Activated CD8-positive, alpha-beta T cell treated with anti-CD3 and anti-CD28 coated beads for 36 hours (primary cell): ENCODE measurements at regions not wholly inside any gene's neighbourhood (a gene's known extent, or its start where the extent isn't known, plus 50 kb on each side); places are given as distances from the start of the nearest gene placed in this dataset.

Experiments used
- ATAC-seq: fragments of 200-7000 bp; cut with Tn5 transposase; one replicate; pipeline ENCODE4 v1.10.0; 2021; ENCODE audit warnings: mild to moderate bottlenecking, moderate library complexity
- CTCF ChIA-PET: fragments of 350-600 bp; sonication (Branson Sonifier 250); formaldehyde crosslinking; loops from one replicate; lab custom pipeline; 2021; ENCODE audit warnings: antibody characterized with exemption; lab: Charles Lee
- POLR2A ChIA-PET: fragments of 350-600 bp; sonication (Branson Sonifier 250); formaldehyde crosslinking; loops from one replicate; lab custom pipeline; 2021; ENCODE audit warnings: antibody characterized with exemption; lab: Charles Lee
- DNase-seq: peaks from one replicate; pipeline ENCODE4 v3.0.0-alpha.2; 2020
- H3K27ac Mint-ChIP-seq: one replicate; pipeline ENCODE4 v1.8.0; 2021; ENCODE audit warnings: mild to moderate bottlenecking, mixed read lengths
- H3K27me3 Mint-ChIP-seq: one replicate; pipeline ENCODE4 v1.8.0; 2021; ENCODE audit warnings: mixed read lengths
- H3K36me3 Mint-ChIP-seq: one replicate; pipeline ENCODE4 v1.8.0; 2021; ENCODE audit warnings: low read depth, mixed read lengths
- H3K4me1 Mint-ChIP-seq: one replicate; pipeline ENCODE4 v1.8.0; 2021; ENCODE audit warnings: low read depth, mixed read lengths
- H3K4me3 Mint-ChIP-seq: one replicate; pipeline ENCODE4 v1.8.0; 2021; ENCODE audit warnings: mild to moderate bottlenecking, moderate library complexity, mixed read lengths
- H3K9me3 Mint-ChIP-seq: one replicate; pipeline ENCODE4 v1.8.0; 2021; ENCODE audit warnings: mixed read lengths
- intact Hi-C: fragments of 100-400 bp; cut with micrococcal nuclease; formaldehyde crosslinking; loops from one replicate; pipeline ENCODE4 v1.10.0; 2022
- TF ChIP-seq, protein P1 (sequence below): fragments of 200-600 bp; IDR thresholded peaks from one replicate; pipeline ENCODE4 v1.8.0; 2022; ENCODE audit warnings: antibody characterized with exemption, mild to moderate bottlenecking

- intact Hi-C loops: no loop called here
- TF ChIP-seq, protein P1, sequence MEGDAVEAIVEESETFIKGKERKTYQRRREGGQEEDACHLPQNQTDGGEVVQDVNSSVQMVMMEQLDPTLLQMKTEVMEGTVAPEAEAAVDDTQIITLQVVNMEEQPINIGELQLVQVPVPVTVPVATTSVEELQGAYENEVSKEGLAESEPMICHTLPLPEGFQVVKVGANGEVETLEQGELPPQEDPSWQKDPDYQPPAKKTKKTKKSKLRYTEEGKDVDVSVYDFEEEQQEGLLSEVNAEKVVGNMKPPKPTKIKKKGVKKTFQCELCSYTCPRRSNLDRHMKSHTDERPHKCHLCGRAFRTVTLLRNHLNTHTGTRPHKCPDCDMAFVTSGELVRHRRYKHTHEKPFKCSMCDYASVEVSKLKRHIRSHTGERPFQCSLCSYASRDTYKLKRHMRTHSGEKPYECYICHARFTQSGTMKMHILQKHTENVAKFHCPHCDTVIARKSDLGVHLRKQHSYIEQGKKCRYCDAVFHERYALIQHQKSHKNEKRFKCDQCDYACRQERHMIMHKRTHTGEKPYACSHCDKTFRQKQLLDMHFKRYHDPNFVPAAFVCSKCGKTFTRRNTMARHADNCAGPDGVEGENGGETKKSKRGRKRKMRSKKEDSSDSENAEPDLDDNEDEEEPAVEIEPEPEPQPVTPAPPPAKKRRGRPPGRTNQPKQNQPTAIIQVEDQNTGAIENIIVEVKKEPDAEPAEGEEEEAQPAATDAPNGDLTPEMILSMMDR: no peak
- Mint-ChIP-seq H3K27me3 (peaks cover 9% of the 10 kb centered on the region), H3K9me3 (no peaks in the 10 kb centered on the region), H3K27ac (no peak overlapping the region), H3K36me3 (no peaks in the 10 kb centered on the region), H3K4me1 (no peaks in the 10 kb centered on the region), H3K4me3 (no peak overlapping the region)
- ATAC-seq: no peak
- DNase-seq: no peak
- ChIA-PET POLR2A (no interaction called here), CTCF (no interaction called here)
Measured at GRCh38 chr7:45456747-45457524, 117.2 kb upstream of the ADCY1 start.

- CTCF ChIA-PET: no interaction called here
- intact Hi-C loops: no loop called here
Measured at GRCh38 chr7:45457591-45457990, 116.6 kb upstream of the ADCY1 start.

GRCh38 chr7:45459476-45459875 is 114.7 kb upstream of the ADCY1 start:
- DNase-seq (no peak), ATAC-seq (no peak)
- Mint-ChIP-seq H3K36me3 (no peaks in the 10 kb centered on the region), H3K27me3 (peaks cover 7% of the 10 kb centered on the region), H3K4me3 (no peak overlapping the region), H3K27ac (no peak overlapping the region), H3K9me3 (peaks cover 2% of the 10 kb centered on the region), H3K4me1 (no peaks in the 10 kb centered on the region)
- intact Hi-C loops: no loop called here
- TF ChIP-seq, protein P1: no peak
- ChIA-PET POLR2A (no interaction called here), CTCF (no interaction called here)

More at GRCh38 chr7:45457591-45457990, 116.6 kb upstream of the ADCY1 start:
- Mint-ChIP-seq H3K36me3 (no peaks in the 10 kb centered on the region), H3K27ac (no peak overlapping the region), H3K27me3 (peaks cover 7% of the 10 kb centered on the region), H3K4me3 (no peak overlapping the region), H3K4me1 (no peaks in the 10 kb centered on the region), H3K9me3 (peaks cover 2% of the 10 kb centered on the region)
- no peak for DNase-seq
- TF ChIP-seq, protein P1: no peak
- POLR2A ChIA-PET: no interaction called here
- ATAC-seq: no peak

- ChIA-PET CTCF (no interaction called here), POLR2A (no interaction called here)
- no peak for ATAC-seq
- H3K27ac Mint-ChIP-seq: no peak overlapping the region
- no peaks in the 10 kb centered on the region for H3K36me3 Mint-ChIP-seq
- peaks cover 4% of the 10 kb centered on the region for H3K27me3 Mint-ChIP-seq
- TF ChIP-seq, protein P1: no peak
- H3K4me3 Mint-ChIP-seq: no peak overlapping the region
- H3K4me1 Mint-ChIP-seq: no peaks in the 10 kb centered on the region
- DNase-seq: no peak
- intact Hi-C loops: no loop called here
- H3K9me3 Mint-ChIP-seq: peaks cover 2% of the 10 kb centered on the region
Measured at GRCh38 chr7:45460379-45460778, 113.8 kb upstream of the ADCY1 start.

DNA sequence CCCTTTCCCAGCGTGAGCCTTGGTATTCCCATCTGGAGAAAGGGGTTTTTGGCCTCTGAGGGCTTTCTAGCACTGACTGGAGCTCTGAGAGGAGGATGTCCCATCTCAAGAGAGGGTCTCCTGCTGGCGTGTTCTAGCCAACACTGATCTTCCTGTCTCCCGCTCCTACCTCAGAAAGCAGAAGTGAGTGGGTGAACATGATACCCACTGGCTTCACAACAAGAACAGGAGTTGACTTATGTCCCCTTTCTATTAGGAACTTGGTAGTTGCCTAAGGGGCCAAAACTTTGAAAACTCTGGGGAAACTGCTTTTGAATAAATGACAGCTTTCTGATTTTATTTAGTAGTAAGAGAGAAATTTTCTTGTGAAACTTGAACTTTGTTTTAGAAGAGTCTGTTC is 113.1 kb upstream of the ADCY1 start:
- POLR2A ChIA-PET: no interaction called here

More for the DNA sequence above, 113.1 kb upstream of the ADCY1 start:
- CTCF ChIA-PET: no interaction called here
- DNase-seq (no peak), ATAC-seq (no peak)
- Mint-ChIP-seq H3K4me1 (no peaks in the 10 kb centered on the region), H3K36me3 (no peaks in the 10 kb centered on the region), H3K9me3 (peaks cover 2% of the 10 kb centered on the region), H3K4me3 (no peak overlapping the region), H3K27ac (no peak overlapping the region), H3K27me3 (peaks cover 4% of the 10 kb centered on the region)
- intact Hi-C loops: no loop called here
- TF ChIP-seq, protein P1: no peak
